ENCODE measurements at regions not wholly inside any gene's neighbourhood (a gene's known extent, or its start where the extent isn't known, plus 50 kb on each side); places are given as distances from the start of the nearest gene placed in this dataset.
"Not testable (repeated sequence)": the region's sequence is repeated elsewhere in the genome, so short reads cannot be mapped to it uniquely, and the experiment has no call there.

DNA sequence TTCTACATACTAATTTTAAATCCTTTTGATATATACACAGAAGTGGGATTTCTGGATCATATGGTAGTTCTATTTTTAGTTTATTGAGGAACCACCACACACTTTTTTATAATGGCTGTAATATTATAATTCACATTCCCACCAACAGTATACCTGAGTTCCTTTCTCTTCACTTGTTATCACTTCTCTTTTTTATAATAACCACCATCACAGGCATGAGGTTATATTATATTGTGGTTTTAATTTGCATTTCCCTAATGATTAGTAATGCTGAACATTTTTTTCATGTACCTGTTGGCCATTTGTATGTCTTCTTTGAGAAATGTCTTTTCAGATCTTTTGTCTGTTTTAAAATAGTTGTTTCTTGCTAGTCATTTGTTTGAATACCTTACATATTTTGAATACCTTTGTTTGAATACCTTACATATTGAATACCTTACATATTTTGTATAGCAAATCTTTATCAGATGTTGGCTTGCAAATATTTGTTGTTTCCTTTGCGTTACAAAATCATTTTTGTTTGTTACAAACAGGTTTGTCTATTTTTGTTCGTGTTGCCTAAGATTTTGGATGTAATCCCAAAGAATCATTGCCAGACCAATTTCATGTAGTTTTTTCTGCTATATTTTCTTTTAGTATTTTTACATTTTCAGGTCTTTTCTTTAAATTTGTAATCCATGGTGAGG lies 198.5 kb upstream of the KLF8 start:
- Histone ChIP-seq H3K79me2 (ENCODE audit: insufficient read depth, low read depth, low read length) (no peaks in the 10 kb centered on the region), H3K36me3 (ENCODE audit: insufficient read depth, low read length) (no peaks in the 10 kb centered on the region), H3K9me3 (ENCODE audit: low read length) (no peaks in the 10 kb centered on the region), H3K4me3 (ENCODE audit: low read depth, low read length, poor library complexity, severe bottlenecking) (no peak overlapping the region), H3K27ac (ENCODE audit: low read depth, low read length, poor library complexity, severe bottlenecking) (no peak overlapping the region), H3K4me1 (ENCODE audit: insufficient read depth, low read length, poor library complexity, severe bottlenecking) (no peaks in the 10 kb centered on the region), H2AFZ (ENCODE audit: low read length) (no peak overlapping the region), H3K4me2 (ENCODE audit: low read length) (no peak overlapping the region), H4K20me1 (ENCODE audit: insufficient read depth, low read length) (no peaks in the 10 kb centered on the region), H3K9me2 (ENCODE audit: insufficient read depth, low read length) (no peaks in the 10 kb centered on the region)
- TF ChIP-seq EZH2phosphoT487 (IDR thresholded peaks at IDR 0.05; ENCODE audit: borderline replicate concordance, low read depth, low read length) (no peak), CTCF (conservative IDR thresholded peaks at IDR 0.05; ENCODE audit: low read length) (no peak)
- no peak for DNase-seq (ENCODE audit: low spot score)
- intact Hi-C loops (cut with micrococcal nuclease; ENCODE audit: unreplicated experiment): no loop called here
- no TSS peak for BruUV-seq (replicated peaks)
- ChIA-PET POLR2A (no interaction called here), CTCF (ENCODE audit: unreplicated experiment) (no interaction called here)

DNA sequence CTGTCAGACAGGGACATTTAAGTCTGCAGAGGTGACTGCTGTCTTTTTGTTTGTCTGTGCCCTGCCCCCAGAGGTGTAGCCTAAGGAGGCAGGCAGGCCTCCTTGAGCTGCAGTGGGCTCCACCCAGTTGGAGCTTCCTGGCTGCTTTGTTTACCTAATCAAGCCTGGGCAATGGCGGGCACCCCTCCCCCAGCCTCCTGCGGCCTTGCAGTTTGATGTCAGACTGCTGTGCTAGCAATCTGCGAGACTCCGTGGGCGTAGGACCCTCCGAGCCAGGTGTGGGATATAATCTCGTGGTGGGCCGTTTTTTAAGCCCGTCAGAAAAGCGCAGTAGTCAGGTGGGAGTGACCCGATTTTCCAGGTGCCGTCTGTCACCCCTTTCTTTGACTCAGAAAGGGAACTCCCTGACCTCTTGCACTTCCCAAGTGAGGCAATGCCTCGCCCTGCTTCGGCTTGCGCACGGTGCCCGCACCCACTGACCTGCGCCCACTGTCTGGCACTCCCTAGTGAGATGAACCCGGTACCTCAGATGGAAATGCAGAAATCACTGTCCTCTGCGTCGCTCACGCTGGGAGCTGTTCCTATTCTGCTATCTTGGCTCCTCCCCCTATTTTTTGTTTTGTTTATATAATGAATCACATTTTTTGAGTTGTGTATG lies 179.4 kb upstream of the KLF8 start:
- H3K4me2 ChIP-seq (ENCODE audit: low read length); H4K20me1 ChIP-seq (ENCODE audit: insufficient read depth, low read length); DNase-seq (ENCODE audit: low spot score); H3K9me2 ChIP-seq (ENCODE audit: insufficient read depth, low read length); BruUV-seq (replicated peaks); H3K36me3 ChIP-seq (ENCODE audit: insufficient read depth, low read length); intact Hi-C loops (cut with micrococcal nuclease; ENCODE audit: unreplicated experiment); H2AFZ ChIP-seq (ENCODE audit: low read length); POLR2A ChIA-PET; H3K27ac ChIP-seq (ENCODE audit: low read depth, low read length, poor library complexity, severe bottlenecking); CTCF ChIA-PET (ENCODE audit: unreplicated experiment); H3K9me3 ChIP-seq (ENCODE audit: low read length); H3K79me2 ChIP-seq (ENCODE audit: insufficient read depth, low read depth, low read length); H3K4me3 ChIP-seq (ENCODE audit: low read depth, low read length, poor library complexity, severe bottlenecking); H3K4me1 ChIP-seq (ENCODE audit: insufficient read depth, low read length, poor library complexity, severe bottlenecking): not testable (repeated sequence)

GRCh38 chrX:56057325-56057724 lies 174.8 kb upstream of the KLF8 start:
- H2AFZ ChIP-seq (ENCODE audit: low read length): no peak overlapping the region
- no peaks in the 10 kb centered on the region for H3K9me3 ChIP-seq (ENCODE audit: low read length)
- no peaks in the 10 kb centered on the region for H3K9me2 ChIP-seq (ENCODE audit: insufficient read depth, low read length)
- ChIA-PET CTCF (ENCODE audit: unreplicated experiment) (no interaction called here), POLR2A (no interaction called here)
- intact Hi-C loops (cut with micrococcal nuclease; ENCODE audit: unreplicated experiment): no loop called here
- no peak for TF ChIP-seq CTCF (conservative IDR thresholded peaks at IDR 0.05; ENCODE audit: low read length)
- no peak for TF ChIP-seq EZH2phosphoT487 (IDR thresholded peaks at IDR 0.05; ENCODE audit: borderline replicate concordance, low read depth, low read length)
- H3K4me1 ChIP-seq (ENCODE audit: insufficient read depth, low read length, poor library complexity, severe bottlenecking): no peaks in the 10 kb centered on the region
- H3K27ac ChIP-seq (ENCODE audit: low read depth, low read length, poor library complexity, severe bottlenecking): no peak overlapping the region
- H3K36me3 ChIP-seq (ENCODE audit: insufficient read depth, low read length): no peaks in the 10 kb centered on the region
- no peak overlapping the region for H3K4me3 ChIP-seq (ENCODE audit: low read depth, low read length, poor library complexity, severe bottlenecking)
- no TSS peak for BruUV-seq (replicated peaks)
- H3K4me2 ChIP-seq (ENCODE audit: low read length): no peak overlapping the region
- no peaks in the 10 kb centered on the region for H4K20me1 ChIP-seq (ENCODE audit: insufficient read depth, low read length)
- DNase-seq (ENCODE audit: low spot score): no peak
- no peaks in the 10 kb centered on the region for H3K79me2 ChIP-seq (ENCODE audit: insufficient read depth, low read depth, low read length)

All from OCI-LY7 (cell line).